DND-41 (cell line): ENCODE measurements at regions not wholly inside any gene's neighbourhood (a gene's known extent, or its start where the extent isn't known, plus 50 kb on each side); places are given as distances from the start of the nearest gene placed in this dataset.

Experiments used
- ATAC-seq: fragments of 200-7000 bp; cut with Tn5 transposase; 3 replicates; pipeline ENCODE4 v1.9.1; 2021; ENCODE audit warnings: low read depth; ENCODE audit not compliant: insufficient read depth
- DNase-seq: peaks from one replicate; pipeline ENCODE4 v3.0.0-alpha.2; 2020
- H2AFZ ChIP-seq: 2 replicates; pipeline ENCODE4 v1.6.0; 2012; ENCODE audit warnings: low read depth, low read length
- H3K27ac ChIP-seq: 2 replicates; pipeline ENCODE4 v1.5.1; 2012; ENCODE audit warnings: low read length, inconsistent platforms
- H3K27me3 ChIP-seq: fragments of 200-600 bp; sonication (generic); 2 replicates; pipeline ENCODE4 v1.6.0; 2012; ENCODE audit warnings: low read length, mild to moderate bottlenecking, inconsistent platforms; ENCODE audit not compliant: insufficient read depth, poor library complexity
- H3K36me3 ChIP-seq: 2 replicates; pipeline ENCODE4 v1.5.1; 2012; ENCODE audit warnings: low read length, inconsistent platforms; ENCODE audit not compliant: insufficient read depth
- H3K4me1 ChIP-seq: 2 replicates; pipeline ENCODE4 v1.5.1; 2012; ENCODE audit warnings: mild to moderate bottlenecking, low read length; ENCODE audit not compliant: insufficient read depth
- H3K4me2 ChIP-seq: 2 replicates; pipeline ENCODE4 v1.6.0; 2012; ENCODE audit warnings: mild to moderate bottlenecking, moderate library complexity, low read length, inconsistent platforms; ENCODE audit not compliant: insufficient read depth
- H3K4me3 ChIP-seq, 2 experiments: fragments of 200-600 bp in 1 of 2; shearing (Covaris generic) in 1 of 2; 2 replicates each; pipeline ENCODE4 v1.5.1; 2012 to 2016; ENCODE audit warnings: inconsistent platforms in 2 of 2, low read length in 2 of 2, mild to moderate bottlenecking in 2 of 2, low read depth in 1 of 2, moderate library complexity in 1 of 2
- H3K79me2 ChIP-seq: 2 replicates; pipeline ENCODE4 v1.6.0; 2012; ENCODE audit warnings: low read length, inconsistent platforms; ENCODE audit not compliant: insufficient read depth
- H3K9ac ChIP-seq: 2 replicates; pipeline ENCODE4 v1.6.0; 2012; ENCODE audit warnings: low read depth, mild to moderate bottlenecking, inconsistent platforms, low read length, moderate library complexity
- H3K9me3 ChIP-seq: 2 replicates; pipeline ENCODE4 v1.5.1; 2012; ENCODE audit warnings: low read length, moderate library complexity, mild to moderate bottlenecking, inconsistent platforms; ENCODE audit not compliant: insufficient read depth, severe bottlenecking
- H4K20me1 ChIP-seq: 2 replicates; pipeline ENCODE4 v1.6.0; 2012; ENCODE audit warnings: low read length; ENCODE audit not compliant: insufficient read depth
- EZH2 ChIP-seq: IDR thresholded peaks from 3 replicates; pipeline ENCODE4 v1.6.1; 2012; ENCODE audit warnings: borderline replicate concordance, low read depth, mild to moderate bottlenecking, moderate library complexity, low read length, inconsistent platforms; ENCODE audit not compliant: severe bottlenecking
- TF ChIP-seq, protein P1 (sequence below): IDR thresholded peaks from 2 replicates; pipeline ENCODE4 v1.5.1; 2012; ENCODE audit warnings: borderline replicate concordance, low read length, moderate library complexity, mild to moderate bottlenecking; ENCODE audit not compliant: poor library complexity, severe bottlenecking; ENCODE audit errors: extremely low read depth

DNA sequence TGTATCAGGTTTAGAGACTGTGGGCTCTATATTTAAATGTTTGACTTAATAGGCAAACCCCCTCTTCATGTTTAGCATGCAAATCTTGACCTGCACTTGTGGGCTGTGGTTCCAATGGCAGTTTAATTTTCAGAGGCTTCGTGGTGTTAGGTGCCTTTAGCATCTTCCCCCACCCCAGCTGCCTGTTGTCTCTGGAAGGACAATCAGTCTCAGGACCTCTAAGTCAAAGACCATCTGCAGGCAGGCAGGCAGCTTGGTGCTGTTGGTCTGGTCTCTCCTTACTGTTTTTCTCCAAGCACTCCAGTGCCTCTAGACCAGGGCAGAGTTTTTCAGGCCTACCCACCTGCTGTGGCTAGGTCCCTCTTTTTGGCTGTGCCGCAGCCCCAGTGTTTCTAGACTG, 990.4 kb downstream of the CDH11 start:
- TF ChIP-seq, protein P1, sequence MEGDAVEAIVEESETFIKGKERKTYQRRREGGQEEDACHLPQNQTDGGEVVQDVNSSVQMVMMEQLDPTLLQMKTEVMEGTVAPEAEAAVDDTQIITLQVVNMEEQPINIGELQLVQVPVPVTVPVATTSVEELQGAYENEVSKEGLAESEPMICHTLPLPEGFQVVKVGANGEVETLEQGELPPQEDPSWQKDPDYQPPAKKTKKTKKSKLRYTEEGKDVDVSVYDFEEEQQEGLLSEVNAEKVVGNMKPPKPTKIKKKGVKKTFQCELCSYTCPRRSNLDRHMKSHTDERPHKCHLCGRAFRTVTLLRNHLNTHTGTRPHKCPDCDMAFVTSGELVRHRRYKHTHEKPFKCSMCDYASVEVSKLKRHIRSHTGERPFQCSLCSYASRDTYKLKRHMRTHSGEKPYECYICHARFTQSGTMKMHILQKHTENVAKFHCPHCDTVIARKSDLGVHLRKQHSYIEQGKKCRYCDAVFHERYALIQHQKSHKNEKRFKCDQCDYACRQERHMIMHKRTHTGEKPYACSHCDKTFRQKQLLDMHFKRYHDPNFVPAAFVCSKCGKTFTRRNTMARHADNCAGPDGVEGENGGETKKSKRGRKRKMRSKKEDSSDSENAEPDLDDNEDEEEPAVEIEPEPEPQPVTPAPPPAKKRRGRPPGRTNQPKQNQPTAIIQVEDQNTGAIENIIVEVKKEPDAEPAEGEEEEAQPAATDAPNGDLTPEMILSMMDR, result no peak
- no peak for TF ChIP-seq EZH2
- no peak overlapping the region for H2AFZ ChIP-seq
- no peaks in the 10 kb centered on the region for H3K4me1 ChIP-seq
- H3K79me2 ChIP-seq, result no peaks in the 10 kb centered on the region
- H3K4me2 ChIP-seq, result no peak overlapping the region
- H3K36me3 ChIP-seq, result no peaks in the 10 kb centered on the region
- no peaks in the 10 kb centered on the region for H3K27me3 ChIP-seq
- no peak overlapping the region for H3K4me3 ChIP-seq
- ATAC-seq, result no peak
- H3K9ac ChIP-seq, result no peak overlapping the region
- no peak for DNase-seq
- no peak overlapping the region for H3K27ac ChIP-seq
- H4K20me1 ChIP-seq, result no peaks in the 10 kb centered on the region
- no peaks in the 10 kb centered on the region for H3K9me3 ChIP-seq

DNA sequence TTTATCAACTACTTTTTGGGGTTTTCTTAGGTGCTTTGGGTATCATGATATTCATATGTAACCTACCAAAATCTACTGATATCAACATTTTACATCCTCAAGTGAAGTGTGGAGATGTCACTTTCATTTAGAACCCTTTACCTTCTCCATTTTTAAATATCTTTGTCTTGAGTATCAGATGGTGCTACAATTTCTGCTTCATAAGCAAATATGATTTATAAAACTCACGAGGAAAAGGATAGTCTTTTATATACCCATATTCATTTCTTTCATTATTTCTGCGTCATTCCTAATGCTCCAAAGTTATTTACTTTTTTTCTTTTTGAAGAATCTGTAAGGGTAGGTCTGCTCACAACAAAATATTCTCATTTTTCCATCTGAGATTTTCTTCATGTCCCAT, 991.7 kb downstream of the CDH11 start:
- Histone ChIP-seq H2AFZ (no peak overlapping the region), H4K20me1 (no peaks in the 10 kb centered on the region), H3K4me3 (no peak overlapping the region), H3K79me2 (no peaks in the 10 kb centered on the region), H3K27ac (no peak overlapping the region), H3K4me1 (no peaks in the 10 kb centered on the region), H3K9me3 (no peaks in the 10 kb centered on the region), H3K4me2 (no peak overlapping the region), H3K9ac (no peak overlapping the region), H3K36me3 (no peaks in the 10 kb centered on the region), H3K27me3 (no peaks in the 10 kb centered on the region)
- DNase-seq (no peak), ATAC-seq (no peak)
- TF ChIP-seq, protein P1, result no peak
- TF ChIP-seq EZH2, result no peak

DNA sequence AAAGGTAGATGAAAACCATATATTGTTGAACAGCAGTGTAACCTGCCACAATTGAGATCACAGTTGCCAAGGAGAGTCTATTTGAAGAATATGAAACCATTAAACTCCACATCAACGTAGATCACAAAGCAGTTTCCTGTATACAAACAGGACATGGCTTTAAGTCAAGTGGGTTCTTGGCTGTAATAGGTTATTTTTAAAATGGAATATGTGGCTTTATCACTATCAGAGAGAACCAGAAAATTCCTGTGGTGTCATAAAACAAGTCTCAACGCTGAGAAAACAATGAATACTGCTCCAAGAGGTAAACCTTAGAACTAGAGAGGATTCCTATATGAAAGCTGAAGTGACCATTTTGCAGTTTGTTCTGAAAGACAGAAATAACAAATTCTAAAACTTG, 999.7 kb downstream of the CDH11 start:
- no peak overlapping the region for H3K4me2 ChIP-seq
- ATAC-seq (no peak), DNase-seq (no peak)
- H2AFZ ChIP-seq, result no peak overlapping the region
- H3K9me3 ChIP-seq, result no peaks in the 10 kb centered on the region
- H3K27me3 ChIP-seq, result no peaks in the 10 kb centered on the region
- H3K36me3 ChIP-seq, result no peaks in the 10 kb centered on the region
- TF ChIP-seq, protein P1, result no peak
- TF ChIP-seq EZH2, result no peak
- H3K4me1 ChIP-seq, result no peaks in the 10 kb centered on the region
- H3K4me3 ChIP-seq, result no peak overlapping the region
- H3K9ac ChIP-seq, result no peak overlapping the region
- no peaks in the 10 kb centered on the region for H3K79me2 ChIP-seq
- no peak overlapping the region for H3K27ac ChIP-seq
- H4K20me1 ChIP-seq, result no peaks in the 10 kb centered on the region

DNA sequence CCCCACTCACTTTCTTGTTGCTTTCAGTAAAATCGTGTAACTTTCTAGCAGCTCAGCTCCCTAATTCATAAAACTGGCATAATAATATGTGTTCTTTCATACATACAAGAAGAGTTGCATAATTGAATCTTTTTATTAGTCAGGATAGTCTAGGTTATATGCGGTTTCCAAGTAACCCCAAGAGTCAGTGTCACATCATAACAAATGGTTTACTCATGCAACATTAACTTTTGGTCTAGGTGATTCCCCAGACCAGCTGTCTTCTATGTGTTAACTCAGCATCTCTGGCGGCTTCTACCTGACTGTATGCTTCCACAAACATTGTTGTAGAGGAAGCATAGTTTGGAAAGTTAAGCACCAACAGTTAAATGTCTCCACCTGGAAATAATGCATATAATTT, 1000.4 kb downstream of the CDH11 start:
- DNase-seq, result no peak
- H3K9ac ChIP-seq, result no peak overlapping the region
- H3K27ac ChIP-seq, result no peak overlapping the region
- TF ChIP-seq, protein P1, result no peak
- no peak for TF ChIP-seq EZH2
- no peaks in the 10 kb centered on the region for H3K27me3 ChIP-seq
- no peaks in the 10 kb centered on the region for H3K9me3 ChIP-seq
- no peak overlapping the region for H2AFZ ChIP-seq
- ATAC-seq, result no peak
- H3K79me2 ChIP-seq, result no peaks in the 10 kb centered on the region
- H3K36me3 ChIP-seq, result no peaks in the 10 kb centered on the region
- H3K4me1 ChIP-seq, result no peaks in the 10 kb centered on the region
- no peak overlapping the region for H3K4me2 ChIP-seq
- no peak overlapping the region for H3K4me3 ChIP-seq
- no peaks in the 10 kb centered on the region for H4K20me1 ChIP-seq
